GM19023 (cell line): ENCODE measurements at regions not wholly inside any gene's neighbourhood (a gene's known extent, or its start where the extent isn't known, plus 50 kb on each side); places are given as distances from the start of the nearest gene placed in this dataset.
"Not testable (repeated sequence)": the region's sequence is repeated elsewhere in the genome, so short reads cannot be mapped to it uniquely, and the experiment has no call there.

ENCODE experiments used
- ATAC-seq: cut with Tn5 transposase; IDR thresholded peaks from one replicate; pipeline ENCODE4 v1.9.1; 2021; ENCODE audit warnings: mild to moderate bottlenecking, moderate library complexity; ENCODE audit not compliant: unreplicated experiment

DNA sequence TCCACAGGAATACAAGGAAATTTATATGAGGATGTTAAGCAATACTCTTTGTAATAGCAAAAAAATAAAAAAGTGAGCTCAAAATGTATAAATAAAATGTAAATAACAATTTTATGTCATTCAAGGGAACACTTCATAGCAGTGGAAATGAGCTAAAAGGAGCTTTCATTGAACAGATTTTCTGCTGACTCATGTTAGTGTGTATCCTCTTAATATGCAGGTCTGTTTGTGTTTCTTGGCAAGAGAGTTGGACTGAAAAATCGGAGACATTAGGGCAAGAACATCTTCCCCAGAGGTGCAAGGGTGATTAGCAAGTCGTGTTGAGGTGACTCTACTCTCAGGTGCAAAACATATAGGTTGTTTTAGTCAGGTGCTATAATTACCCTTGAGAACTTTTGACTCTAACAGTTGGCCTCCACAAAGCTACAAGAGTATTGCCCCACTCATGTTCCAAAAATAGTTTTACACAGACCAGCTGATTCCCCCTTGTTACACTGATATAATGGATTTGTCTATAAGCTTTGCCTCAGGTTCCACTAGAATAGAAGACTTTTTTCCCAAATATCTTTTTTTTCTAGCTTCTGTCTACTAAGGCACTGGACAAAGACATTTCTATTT lies 702.9 kb downstream of the TENT5A start:
- no peak for ATAC-seq

GRCh38 chr6:81031416-81031815 lies 721.1 kb downstream of the TENT5A start:
- ATAC-seq, result no peak

DNA sequence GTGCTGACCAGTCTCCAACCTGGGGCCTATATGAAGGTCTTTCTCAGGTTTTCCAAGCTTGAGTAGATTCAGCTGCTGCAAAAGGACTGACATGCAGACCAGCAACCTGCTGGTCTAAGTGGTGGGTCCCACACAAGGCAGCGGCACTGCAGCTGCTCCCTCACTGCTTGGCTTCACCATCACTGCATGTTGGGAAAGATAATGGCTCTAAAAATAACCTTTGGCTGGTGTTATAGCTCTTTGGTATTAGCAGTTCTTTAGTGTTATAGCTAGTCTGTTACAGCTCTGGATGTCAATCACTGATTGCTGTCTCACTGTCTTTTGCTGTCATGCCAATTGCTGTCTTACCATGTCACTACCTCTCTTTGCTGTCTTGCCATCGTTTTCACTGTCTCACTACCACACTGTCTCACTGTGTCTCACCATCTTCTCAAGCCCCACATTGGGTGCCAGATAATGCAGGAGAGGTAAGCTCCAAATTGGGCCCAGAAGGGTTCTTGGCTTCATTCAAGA lies 726.4 kb downstream of the TENT5A start:
- no peak for ATAC-seq

DNA sequence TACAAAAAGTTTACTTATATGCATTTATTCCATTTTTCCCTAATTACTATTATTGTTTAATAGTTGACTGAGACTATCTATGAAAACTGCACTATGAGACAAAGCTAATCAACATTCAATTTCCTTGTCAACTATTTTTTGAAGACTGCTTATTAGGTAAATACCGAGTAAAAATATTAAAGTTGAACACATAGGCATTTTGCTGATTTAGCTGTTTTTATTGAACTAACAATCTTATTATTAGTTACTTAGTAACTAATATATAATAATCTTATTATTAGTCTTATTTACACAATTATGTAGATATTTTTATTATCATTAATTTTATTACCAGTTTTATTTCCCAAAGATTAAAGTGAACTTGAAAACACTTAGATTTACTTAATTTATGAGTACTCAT lies 728.8 kb downstream of the TENT5A start:
- ATAC-seq, result no peak

GRCh38 chr6:81023007-81023582 lies 729.4 kb downstream of the TENT5A start:
- ATAC-seq, result no peak

- ATAC-seq, result not testable (repeated sequence)
Measured at GRCh38 chr6:81017586-81017985, 734.9 kb downstream of the TENT5A start.

DNA sequence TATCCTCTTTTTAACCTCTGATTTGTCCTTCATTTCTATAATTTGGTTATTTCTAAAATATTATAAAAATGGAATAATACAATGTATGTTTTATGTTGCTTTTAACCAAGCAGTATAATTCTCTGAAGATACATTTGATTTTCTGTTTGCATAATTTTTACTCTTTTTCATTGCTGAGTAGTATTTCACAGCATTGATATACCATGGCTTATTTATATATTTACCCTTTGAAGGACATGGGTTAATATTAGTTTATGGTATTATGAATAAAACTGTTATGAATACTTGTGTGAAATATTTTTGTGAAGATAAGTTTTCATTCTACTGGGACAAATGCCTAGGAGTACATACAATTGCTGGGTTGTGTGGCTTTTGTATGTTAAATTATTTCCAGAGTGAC lies 748.6 kb downstream of the TENT5A start:
- ATAC-seq, result no peak

DNA sequence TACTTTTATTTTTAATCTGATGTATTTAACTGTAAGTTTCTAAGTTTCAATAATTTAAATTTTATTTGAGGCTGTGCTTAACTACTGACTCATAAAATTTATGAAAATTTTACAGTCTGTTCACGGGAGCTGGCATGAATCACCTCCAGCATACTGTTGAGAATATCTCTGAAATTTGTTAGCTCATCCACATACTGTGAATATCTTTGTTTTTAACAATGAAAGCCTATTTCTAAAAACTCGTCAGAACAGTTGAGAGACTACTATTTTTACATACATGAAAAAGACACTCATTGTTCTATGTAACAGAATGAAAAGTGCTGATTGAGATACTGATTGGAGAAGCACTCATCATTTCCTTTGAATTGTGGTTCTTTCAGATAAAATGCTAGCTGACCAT lies 749.3 kb downstream of the TENT5A start:
- no peak for ATAC-seq

DNA sequence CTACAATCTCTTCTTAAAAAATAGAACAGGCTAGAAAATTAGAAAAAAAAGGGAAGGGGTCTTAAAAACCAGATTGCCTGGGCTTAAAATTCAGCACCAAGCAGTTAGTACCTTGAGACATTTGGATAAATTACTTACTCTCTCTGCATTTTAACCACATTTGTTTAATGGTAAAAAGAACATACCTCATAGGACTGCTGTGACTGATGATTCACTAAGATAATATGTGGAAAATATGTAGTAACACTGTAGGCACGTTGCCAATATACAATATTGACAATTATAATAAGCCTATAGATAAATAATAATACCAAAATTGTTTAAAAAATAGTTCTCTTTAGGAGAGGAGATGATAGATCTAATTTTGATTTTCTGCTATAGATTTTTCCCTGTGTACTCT lies 750.4 kb downstream of the TENT5A start:
- ATAC-seq, result no peak

DNA sequence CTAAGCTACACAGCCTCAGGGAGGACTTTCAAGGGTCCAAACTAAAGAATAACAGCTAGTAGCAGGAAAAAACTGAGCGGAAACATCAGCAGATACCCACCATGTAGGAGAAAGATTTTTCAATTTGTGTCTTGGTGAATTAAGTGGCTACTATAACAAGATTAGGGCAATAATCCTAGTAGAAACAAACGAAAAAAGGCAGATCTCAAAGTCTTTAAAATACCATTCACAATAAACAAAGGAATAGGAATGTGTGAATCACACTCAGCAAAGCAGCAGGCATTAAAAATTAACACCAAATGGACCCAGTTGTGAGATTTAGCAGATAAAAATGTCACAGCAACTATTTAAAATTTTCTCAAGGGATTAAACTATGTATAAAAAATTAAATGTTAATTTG lies 761.2 kb downstream of the TENT5A start:
- no peak for ATAC-seq

- no peak for ATAC-seq
Measured at GRCh38 chr6:80988892-80989291, 763.6 kb downstream of the TENT5A start.

DNA sequence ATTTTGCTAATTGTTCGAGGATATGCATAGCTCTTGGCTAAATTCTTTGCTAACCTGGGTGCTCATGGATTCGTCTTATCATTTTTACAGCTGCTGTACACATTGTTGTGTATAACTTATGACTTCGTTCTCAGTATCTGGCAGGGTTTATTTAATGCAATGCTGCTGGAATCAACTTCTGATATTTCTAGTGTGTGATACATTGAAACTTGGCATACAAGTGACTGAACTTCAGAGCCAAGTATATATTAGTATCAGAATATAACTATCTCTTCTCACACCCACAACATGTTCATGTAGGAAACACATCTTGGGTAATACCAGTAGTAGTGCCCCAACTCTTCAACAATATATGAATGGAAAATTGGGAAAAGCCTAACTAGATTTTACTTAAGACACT lies 764.2 kb downstream of the TENT5A start:
- ATAC-seq, result no peak

- ATAC-seq, result not testable (repeated sequence)
Measured at GRCh38 chr6:80981226-80981625, 771.3 kb downstream of the TENT5A start.

DNA sequence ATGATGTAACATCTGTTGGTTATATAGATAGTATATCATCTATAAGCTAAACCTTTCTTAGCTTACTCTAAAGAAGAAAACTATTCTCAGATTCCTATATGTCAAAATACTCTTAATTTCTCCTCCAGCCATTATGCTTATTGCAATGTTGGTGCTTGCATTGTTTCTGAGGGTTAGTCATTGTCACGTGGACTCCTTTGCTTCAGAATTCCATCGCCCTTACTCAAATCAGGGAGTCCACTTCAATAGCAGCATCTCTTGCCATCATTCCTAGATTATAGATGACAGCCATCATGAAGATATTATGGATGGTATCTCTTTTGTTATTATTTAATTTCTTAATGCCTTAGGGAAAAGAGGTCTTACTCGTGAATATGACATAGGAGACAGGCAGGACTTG lies 776.1 kb downstream of the TENT5A start:
- ATAC-seq, result no peak

DNA sequence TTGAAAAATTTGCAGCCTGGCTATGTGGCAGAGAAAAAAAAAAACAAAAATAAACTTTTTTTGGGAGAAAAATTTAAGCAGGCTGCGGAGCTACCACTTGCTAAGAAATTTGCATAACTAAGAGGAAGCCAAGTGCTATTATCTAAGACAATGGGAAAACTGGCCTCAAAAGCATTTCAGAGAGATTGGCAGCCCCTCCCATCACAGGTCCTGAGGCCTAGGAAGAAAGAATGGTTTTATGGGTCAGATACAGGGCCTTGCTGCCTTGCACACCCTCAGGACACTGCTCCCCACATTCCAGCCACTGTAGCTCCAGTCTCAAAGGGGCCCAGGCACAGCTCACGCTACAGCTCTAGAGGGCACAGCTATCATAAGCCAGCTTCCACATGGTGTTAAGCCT lies 777.9 kb downstream of the TENT5A start:
- ATAC-seq, result no peak

- no peak for ATAC-seq
Measured at GRCh38 chr6:80969439-80969838, 783.0 kb downstream of the TENT5A start.

DNA sequence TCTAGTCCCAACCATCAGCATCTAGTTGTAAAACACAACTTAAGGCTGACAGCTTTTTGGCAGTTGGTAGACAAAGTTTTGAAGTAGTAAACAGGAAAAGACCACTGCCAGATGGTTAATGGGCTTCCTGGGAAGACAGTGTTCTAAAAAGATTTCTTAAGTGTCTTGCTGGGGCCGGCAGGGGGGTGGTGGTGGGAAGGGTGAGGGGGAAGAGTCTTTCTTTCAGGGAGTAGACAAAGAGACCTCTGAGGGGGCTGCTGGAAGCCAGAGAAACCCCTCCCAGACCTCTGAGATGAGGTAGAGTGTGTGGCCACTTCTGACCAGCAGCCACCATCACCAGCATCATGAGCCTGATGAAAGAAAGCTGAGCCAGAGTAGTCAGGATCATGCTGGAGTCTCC lies 784.9 kb downstream of the TENT5A start:
- no peak for ATAC-seq

DNA sequence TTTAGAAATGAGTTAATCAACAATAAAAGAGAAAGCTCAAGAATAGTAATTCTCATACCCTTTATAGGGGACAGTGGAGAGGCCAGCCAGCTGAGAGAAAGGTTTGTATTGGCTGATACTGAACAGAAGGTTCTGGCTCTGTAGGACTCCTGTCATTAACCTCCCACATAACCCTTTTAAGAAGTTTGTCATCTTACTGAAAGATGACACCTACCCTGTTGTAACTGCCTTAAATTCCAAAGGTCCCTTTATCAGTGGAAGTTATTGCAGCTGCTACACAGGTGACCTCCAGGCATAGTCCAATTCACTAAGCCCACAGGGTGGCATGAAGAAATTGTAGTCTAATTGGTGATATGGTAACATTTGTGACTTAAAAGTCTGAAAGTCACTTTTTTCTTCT lies 790.1 kb downstream of the TENT5A start:
- no peak for ATAC-seq

- ATAC-seq, result no peak
Measured at GRCh38 chr6:80961166-80961565, 791.3 kb downstream of the TENT5A start.

DNA sequence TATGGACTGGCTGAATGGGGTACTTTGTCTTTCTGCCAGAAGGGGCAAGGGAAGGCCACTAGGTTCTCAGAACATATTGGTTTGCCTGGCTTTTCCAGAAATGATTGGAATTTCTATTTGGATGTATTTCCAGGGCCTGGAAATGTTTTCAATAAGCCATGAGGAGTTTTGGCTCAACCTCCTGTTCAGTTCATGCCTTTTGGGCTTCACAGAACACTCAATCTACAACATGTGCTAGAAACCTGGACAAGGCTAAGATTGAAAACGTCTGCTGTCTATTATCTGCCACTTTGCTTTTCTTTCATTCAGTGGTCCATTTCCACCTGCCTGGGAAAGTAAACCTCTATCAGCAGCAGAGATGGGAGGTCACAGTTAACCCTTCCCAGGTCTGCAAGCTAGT lies 793.4 kb downstream of the TENT5A start:
- ATAC-seq, result no peak

- no peak for ATAC-seq
Measured at GRCh38 chr6:80956898-80957297, 795.6 kb downstream of the TENT5A start.

DNA sequence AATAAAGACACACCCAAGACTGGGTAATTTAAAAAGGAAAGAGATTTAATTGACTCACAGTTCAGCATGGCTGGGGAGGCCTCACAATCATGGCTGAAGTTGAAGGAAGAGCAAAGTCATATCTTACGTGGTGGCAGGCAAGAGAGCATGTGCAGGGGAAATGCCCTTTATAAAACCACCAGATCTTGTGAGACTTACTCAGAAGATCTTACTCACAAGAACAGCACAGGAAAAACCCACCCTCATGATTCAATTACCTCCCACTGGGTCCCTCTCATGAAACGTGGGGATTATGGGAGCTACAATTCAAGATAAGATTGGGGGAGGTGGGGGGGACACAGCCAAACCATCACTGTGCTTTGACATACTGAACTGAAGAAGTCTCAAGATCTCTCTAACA lies 800.0 kb downstream of the TENT5A start:
- ATAC-seq, result not testable (repeated sequence)

DNA sequence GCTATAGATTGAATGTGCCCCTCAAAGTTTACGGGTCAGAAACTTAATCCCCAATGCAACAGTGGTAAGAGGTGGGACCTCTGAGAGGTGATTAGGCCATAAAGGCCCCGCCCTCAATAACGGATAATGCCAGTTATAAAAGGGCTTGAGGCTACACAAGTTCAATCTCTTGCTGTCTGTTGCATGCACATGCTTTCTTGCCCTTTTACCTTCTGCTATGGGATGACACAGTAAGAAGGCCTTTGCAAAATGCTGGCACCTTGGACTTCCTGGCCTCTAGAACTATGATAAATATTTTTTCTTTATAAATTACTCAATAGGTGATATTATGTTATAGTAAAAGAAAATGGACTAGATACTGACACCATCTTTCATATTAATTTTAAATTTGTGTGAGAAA lies 806.1 kb downstream of the TENT5A start:
- ATAC-seq, result no peak
